Stimulated activated CD4-positive, alpha-beta T cell treated with anti-CD3 and anti-CD28 coated beads, Interleukin-4, amount 100 ng/mL, for 48 hours (primary cell): ENCODE measurements at regions not wholly inside any gene's neighbourhood (a gene's known extent, or its start where the extent isn't known, plus 50 kb on each side); places are given as distances from the start of the nearest gene placed in this dataset.
"Not testable (repeated sequence)": the region's sequence is repeated elsewhere in the genome, so short reads cannot be mapped to it uniquely, and the experiment has no call there.

ENCODE experiments used
- DNase-seq, 2 donors: peaks; one replicate each; pipeline ENCODE4 v3.0.0-alpha.2; 2020; ENCODE audit warnings: low read depth in 2 of 2

- no peak for DNase-seq
Measured at GRCh38 chr6:168826726-168827585, 386.0 kb downstream of the SMOC2 start.

GRCh38 chr6:168826078-168826390, 385.1 kb downstream of the SMOC2 start:
- no peak for DNase-seq

GRCh38 chr6:168825226-168826077, 384.5 kb downstream of the SMOC2 start:
- no peak for DNase-seq

GRCh38 chr6:168823397-168824212, 382.6 kb downstream of the SMOC2 start:
- no peak for DNase-seq

- no peak for DNase-seq
Measured at GRCh38 chr6:168822376-168822775, 381.4 kb downstream of the SMOC2 start.

GRCh38 chr6:168819546-168819945, 378.6 kb downstream of the SMOC2 start:
- no peak for DNase-seq

- no peak for DNase-seq
Measured at GRCh38 chr6:168817558-168818159, 376.7 kb downstream of the SMOC2 start.

GRCh38 chr6:168815229-168815628, 374.2 kb downstream of the SMOC2 start:
- DNase-seq, result no peak

- no peak for DNase-seq
Measured at GRCh38 chr6:168808232-168808631, 367.2 kb downstream of the SMOC2 start.

- no peak for DNase-seq
Measured at GRCh38 chr6:168804331-168804730, 363.3 kb downstream of the SMOC2 start.

GRCh38 chr6:168803874-168804273, 362.9 kb downstream of the SMOC2 start:
- no peak for DNase-seq

GRCh38 chr6:168799067-168799466, 358.1 kb downstream of the SMOC2 start:
- DNase-seq, result no peak

GRCh38 chr6:168796106-168796505, 355.1 kb downstream of the SMOC2 start:
- DNase-seq, result no peak

- not testable (repeated sequence) for DNase-seq
Measured at GRCh38 chr6:168795611-168796010, 354.6 kb downstream of the SMOC2 start.

GRCh38 chr6:168794491-168794890, 353.5 kb downstream of the SMOC2 start:
- DNase-seq, result no peak

GRCh38 chr6:168793649-168794048, 352.7 kb downstream of the SMOC2 start:
- no peak for DNase-seq

- no peak for DNase-seq
Measured at GRCh38 chr6:168791917-168792316, 350.9 kb downstream of the SMOC2 start.

- DNase-seq, result no peak
Measured at GRCh38 chr6:168789699-168790098, 348.7 kb downstream of the SMOC2 start.

- DNase-seq, result no peak
Measured at GRCh38 chr6:168785720-168786511, 344.9 kb downstream of the SMOC2 start.

GRCh38 chr6:168784426-168784825, 343.4 kb downstream of the SMOC2 start:
- no peak for DNase-seq

GRCh38 chr6:168783720-168784119, 342.7 kb downstream of the SMOC2 start:
- DNase-seq, result no peak
